Liver (tissue), 3 donors: ENCODE measurements at regions not wholly inside any gene's neighbourhood (a gene's known extent, or its start where the extent isn't known, plus 50 kb on each side); places are given as distances from the start of the nearest gene placed in this dataset.

ENCODE experiments used
- CTCF ChIP-seq: fragments of 150-350 bp; IDR thresholded peaks from 2 replicates; pipeline ENCODE4 v1.5.1; 2017; ENCODE audit warnings: improper control_type of control experiment, low read depth, low read length; ENCODE audit not compliant: missing input control
- FOXA1 ChIP-seq: IDR thresholded peaks from 2 replicates; pipeline ENCODE4 v1.6.1; 2016; ENCODE audit warnings: antibody characterized with exemption
- FOXA2 ChIP-seq: IDR thresholded peaks from 2 replicates; pipeline ENCODE4 v1.6.1; 2016; ENCODE audit warnings: antibody characterized with exemption
- GABPA ChIP-seq, 2 donors: IDR thresholded peaks in 1 of 2; conservative IDR thresholded peaks in 1 of 2; 2 replicates each; pipeline ENCODE4 v1.6.1; 2016; ENCODE audit warnings: antibody characterized with exemption in 2 of 2, mild to moderate bottlenecking in 1 of 2, moderate library complexity in 1 of 2
- HNF4A ChIP-seq, 2 donors: conservative IDR thresholded peaks; 2 replicates each; pipeline ENCODE4 v1.6.1; 2016; ENCODE audit warnings: antibody characterized with exemption in 2 of 2, mild to moderate bottlenecking in 2 of 2
- MAX ChIP-seq: IDR thresholded peaks from 2 replicates; pipeline ENCODE4 v1.6.1; 2016; ENCODE audit warnings: antibody characterized with exemption
- RAD21 ChIP-seq, 2 donors: IDR thresholded peaks; 2 replicates each; pipeline ENCODE4 v1.6.1; 2016; ENCODE audit warnings: antibody characterized with exemption in 2 of 2, mild to moderate bottlenecking in 2 of 2
- REST ChIP-seq: IDR thresholded peaks from 2 replicates; pipeline ENCODE4 v1.6.1; 2016; ENCODE audit warnings: antibody characterized with exemption, mild to moderate bottlenecking
- SP1 ChIP-seq: IDR thresholded peaks from 2 replicates; pipeline ENCODE4 v1.6.1; 2018; ENCODE audit warnings: antibody characterized with exemption, mild to moderate bottlenecking
- TAF1 ChIP-seq: conservative IDR thresholded peaks from 2 replicates; pipeline ENCODE4 v1.6.1; 2016; ENCODE audit warnings: antibody characterized with exemption, mild to moderate bottlenecking
- YY1 ChIP-seq: IDR thresholded peaks from 2 replicates; pipeline ENCODE4 v1.6.1; 2016; ENCODE audit warnings: antibody characterized with exemption, mild to moderate bottlenecking
- donor health status: healthy.
- donor health status: healthy.

DNA sequence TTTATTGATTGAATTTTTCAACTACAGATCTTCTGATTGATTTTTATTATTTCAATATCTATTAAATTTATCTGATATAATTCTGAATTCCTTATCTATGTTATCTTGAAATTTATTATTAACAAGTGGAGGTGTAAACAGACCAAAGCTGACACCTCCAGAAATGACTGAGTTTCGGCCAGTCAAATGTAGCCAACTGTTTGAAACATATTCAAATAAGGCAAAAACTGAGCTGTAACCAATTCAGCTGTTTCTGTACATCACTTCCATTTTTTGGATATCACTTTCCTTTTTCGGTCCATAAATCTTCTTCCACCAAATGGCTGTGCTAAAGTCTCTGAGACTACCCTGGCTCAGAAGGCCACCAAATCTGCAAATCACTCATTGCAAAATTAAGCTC is 2127.3 kb upstream of the AGA start:
- no peak for TF ChIP-seq CTCF
- no peak for TF ChIP-seq MAX
- TF ChIP-seq HNF4A (conservative IDR thresholded peaks at IDR 0.05), result no peak
- no peak for TF ChIP-seq TAF1
- TF ChIP-seq REST, result no peak
- TF ChIP-seq FOXA1, result no peak
- TF ChIP-seq RAD21 (IDR thresholded peaks at IDR 0.05), result no peak
- TF ChIP-seq FOXA2, result no peak
- TF ChIP-seq GABPA (IDR thresholded peaks at IDR 0.05 in 1 of 2, conservative IDR thresholded peaks at IDR 0.05 in 1 of 2), result no peak
- no peak for TF ChIP-seq YY1
- no peak for TF ChIP-seq SP1
